RKO (cell line): ENCODE measurements at regions not wholly inside any gene's neighbourhood (a gene's known extent, or its start where the extent isn't known, plus 50 kb on each side); places are given as distances from the start of the nearest gene placed in this dataset.

Experiments used
- DNase-seq: peaks from one replicate; pipeline ENCODE4 v3.0.0-alpha.2; 2016; ENCODE audit warnings: low spot score

DNA sequence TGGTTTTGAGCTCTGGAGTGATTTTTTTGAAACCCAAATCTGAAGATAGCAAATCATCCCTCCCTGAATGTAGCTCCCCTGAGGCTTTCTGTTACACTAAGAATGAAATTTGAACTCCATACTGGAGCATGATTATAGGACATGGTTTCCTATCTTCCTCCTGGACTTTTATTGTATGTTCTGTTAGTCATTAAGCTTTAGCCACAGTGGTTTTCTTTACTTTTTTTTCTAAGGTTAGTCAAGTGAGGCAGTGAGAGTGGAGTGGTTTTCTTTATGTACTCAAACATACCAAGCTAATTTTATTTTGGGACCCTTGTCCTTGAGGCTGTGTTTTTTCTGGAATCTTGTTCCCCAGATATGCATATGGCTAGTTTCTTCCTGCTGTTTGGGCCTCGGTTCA lies 55.2 kb upstream of the FRMD4B start:
- no peak for DNase-seq

DNA sequence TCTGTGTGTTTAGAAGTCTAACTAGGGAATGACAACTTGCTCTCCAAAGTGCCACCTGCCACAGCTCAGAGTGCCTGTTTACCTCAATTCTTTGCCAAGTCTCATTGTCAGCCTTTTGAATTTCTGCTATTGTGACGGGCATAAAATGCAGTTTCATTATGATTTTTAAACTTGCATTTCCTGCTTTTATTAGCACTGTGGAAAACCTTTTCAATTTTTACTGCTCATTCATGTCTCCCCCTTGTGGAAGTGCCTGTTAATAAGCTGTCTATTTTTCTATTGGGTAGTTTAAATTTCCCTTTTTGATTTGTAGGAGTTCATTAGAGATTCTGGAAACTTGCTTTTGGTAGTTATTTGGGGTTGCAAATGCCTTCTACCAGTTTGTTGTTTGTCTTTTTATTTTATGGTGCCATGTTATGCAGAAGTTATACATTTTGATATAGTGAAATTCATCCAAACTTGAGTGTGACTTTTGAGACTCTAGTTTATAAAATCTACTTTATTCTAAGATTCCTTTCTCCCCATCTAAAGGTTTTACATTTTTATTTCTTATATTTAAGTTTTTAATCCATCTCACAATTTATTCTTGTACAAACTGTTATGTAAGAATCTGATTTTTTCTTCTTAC lies 53.9 kb upstream of the FRMD4B start:
- DNase-seq: peak; percentile 50

DNA sequence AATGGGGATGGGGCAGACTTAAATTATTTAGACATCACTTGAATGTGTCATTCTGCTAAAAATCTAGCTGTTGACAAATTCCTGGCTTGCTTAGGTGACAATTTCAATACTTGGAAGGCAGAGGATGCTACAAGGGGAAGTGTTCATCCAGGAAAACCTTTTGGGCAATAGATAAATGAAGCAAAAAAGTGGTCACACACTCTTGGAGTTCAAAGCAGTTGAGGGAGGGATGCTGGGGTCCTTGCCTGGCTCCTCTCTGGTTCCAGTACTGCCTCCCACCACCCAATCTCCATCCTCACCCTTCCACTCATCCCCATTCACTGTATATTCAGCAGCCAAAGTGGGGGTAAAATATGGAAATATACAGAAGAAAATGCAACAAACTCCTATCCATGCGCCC lies 52.6 kb upstream of the FRMD4B start:
- DNase-seq: no peak

DNA sequence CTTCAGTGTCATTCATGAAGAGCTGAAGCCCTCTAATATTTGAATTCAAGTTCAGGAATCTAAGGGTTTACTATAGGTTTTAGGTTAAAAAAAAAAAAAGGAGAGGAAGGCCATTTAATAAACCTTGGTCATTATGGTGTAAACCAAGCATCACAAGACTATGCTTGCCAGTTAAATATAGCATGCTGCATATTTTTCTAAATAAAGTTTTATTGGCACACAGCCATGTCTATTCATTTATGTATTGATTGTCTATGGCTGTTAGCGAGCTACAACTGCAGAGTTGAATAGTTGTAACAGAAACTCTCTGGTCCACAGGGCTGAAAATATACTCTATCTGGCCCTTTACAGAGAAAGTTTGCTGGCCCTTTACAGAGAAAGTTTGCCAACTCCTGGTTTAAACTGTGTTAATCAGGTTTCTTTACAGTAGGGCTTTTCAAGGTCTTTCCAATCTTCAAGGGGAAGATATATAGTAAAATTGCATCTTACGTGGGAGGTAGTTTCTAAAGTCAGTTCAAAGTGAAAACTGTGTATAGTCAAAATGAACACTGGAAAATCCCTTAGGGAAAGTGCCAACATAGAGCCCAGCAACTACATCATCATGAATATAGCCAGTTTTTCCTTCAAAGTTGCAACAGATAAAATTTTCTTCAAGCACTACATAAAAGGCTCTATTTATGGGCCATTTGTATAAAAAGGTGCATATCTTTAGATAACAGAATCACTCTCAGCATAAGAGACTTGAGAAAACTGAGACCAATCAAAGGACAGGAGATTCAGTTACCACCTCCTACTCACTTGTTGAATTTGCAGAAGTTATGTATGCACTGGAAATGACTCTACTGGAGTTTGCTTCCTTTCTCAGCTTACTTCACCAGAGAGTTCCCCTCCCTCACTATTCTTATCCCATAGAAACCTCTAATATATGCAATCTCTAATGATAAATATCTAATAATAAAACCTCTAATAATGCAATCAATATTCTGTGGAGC lies 49.7 kb upstream of the FRMD4B start:
- no peak for DNase-seq
